ENCODE measurements at regions not wholly inside any gene's neighbourhood (a gene's known extent, or its start where the extent isn't known, plus 50 kb on each side); places are given as distances from the start of the nearest gene placed in this dataset.

DNA sequence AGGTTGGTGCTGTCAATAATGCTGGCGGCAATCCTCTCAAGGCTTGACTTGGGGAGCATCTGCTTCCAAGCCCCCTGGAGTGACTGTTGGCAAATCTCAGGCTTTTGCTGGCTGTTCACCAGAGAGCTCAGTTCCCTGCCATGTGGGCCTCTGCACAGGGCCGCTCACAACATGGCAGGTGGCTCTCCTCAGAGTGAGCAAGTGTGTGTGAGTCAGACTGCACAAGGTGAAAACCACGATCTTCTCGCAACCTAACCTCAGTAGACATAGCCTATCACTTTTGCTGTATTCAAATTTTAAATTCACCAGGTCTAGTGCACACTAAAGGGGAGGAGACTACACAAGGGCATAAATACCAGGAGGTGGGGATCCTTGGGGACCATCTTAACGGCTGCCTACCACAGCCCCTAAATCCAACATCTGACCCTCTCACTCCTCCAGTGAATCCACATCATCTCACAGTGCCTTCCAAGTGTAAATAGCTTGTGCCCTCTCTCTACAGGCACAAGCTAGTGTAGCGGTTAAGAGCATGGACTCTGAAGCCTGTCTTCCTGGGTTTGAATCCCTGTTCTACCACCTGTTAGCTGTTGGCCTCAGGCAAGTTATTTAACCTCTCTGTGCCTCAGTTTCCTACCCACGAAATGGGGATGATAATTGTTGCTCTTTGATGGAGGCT lies 187.7 kb upstream of the CXCR4 start:
- TF ChIP-seq EZH2 (IDR thresholded peaks at IDR 0.05; ENCODE audit: borderline replicate concordance, low read length) (no peak), CTCF (conservative IDR thresholded peaks at IDR 0.05 in 1 of 2, IDR thresholded peaks at IDR 0.05 in 1 of 2; ENCODE audit: extremely low read depth in 1 of 2, insufficient read depth in 1 of 2, low read depth in 1 of 2, low read length in 2 of 2) (no peak)

Measured in mammary epithelial cell (primary cell).